HepG2 (cell line): ENCODE measurements at regions not wholly inside any gene's neighbourhood (a gene's known extent, or its start where the extent isn't known, plus 50 kb on each side); places are given as distances from the start of the nearest gene placed in this dataset.

Source experiments
- ARNT ChIP-seq: fragments of 450-650 bp; IDR thresholded peaks from 2 replicates; pipeline ENCODE4 v1.6.1; 2017
- CREB1 ChIP-seq, 2 experiments: fragments of 450-650 bp in 1 of 2; IDR thresholded peaks; 2 replicates each; pipeline ENCODE4 v1.6.1; 2016 to 2017; ENCODE audit warnings: control low read depth in 1 of 2, mild to moderate bottlenecking in 1 of 2, missing compliant biosample characterization in 1 of 2, missing genetic modification characterization in 1 of 2
- EP300 ChIP-seq, 3 experiments: sonication (generic) in 1 of 3; formaldehyde crosslinking in 1 of 3; IDR thresholded peaks; 2 replicates each; pipeline versions ENCODE4 v1.5.1 to v1.6.1; 2011 to 2020; ENCODE audit warnings: low read depth in 2 of 3, low read length in 2 of 3, borderline replicate concordance in 1 of 3, improper control_type of control experiment in 1 of 3, mild to moderate bottlenecking in 1 of 3, missing genetic modification reagents in 1 of 3, moderate library complexity in 1 of 3
- MAFK ChIP-seq, 2 experiments: IDR thresholded peaks in 1 of 2; conservative IDR thresholded peaks in 1 of 2; 2 replicates each; pipeline ENCODE4 v1.6.1; 2011; ENCODE audit warnings: improper control_type of control experiment in 2 of 2, low read length in 2 of 2
- NAIF1 ChIP-seq: sonication (generic); formaldehyde crosslinking; IDR thresholded peaks from 2 replicates; pipeline ENCODE4 v1.5.0; 2020; ENCODE audit warnings: mild to moderate bottlenecking, missing genetic modification reagents, borderline replicate concordance
- ZFP62 ChIP-seq: sonication (generic); formaldehyde crosslinking; IDR thresholded peaks from 2 replicates; pipeline ENCODE4 v1.4.0; 2020; ENCODE audit warnings: missing genetic modification reagents
- ZNF138 ChIP-seq: sonication (generic); formaldehyde crosslinking; IDR thresholded peaks from 2 replicates; pipeline ENCODE4 v1.5.0; 2020; ENCODE audit warnings: mild to moderate bottlenecking, low read depth, missing genetic modification reagents

GRCh38 chr6:67898875-67899274 lies 736.2 kb upstream of the ADGRB3 start:
- no peak for TF ChIP-seq MAFK (conservative IDR thresholded peaks at IDR 0.05 in 1 of 2, IDR thresholded peaks at IDR 0.05 in 1 of 2; ENCODE audit: low read length in 2 of 2)
- no peak for TF ChIP-seq ARNT
- no peak for TF ChIP-seq ZFP62 (CRISPR knock-in tag)
- no peak for TF ChIP-seq EP300 (IDR thresholded peaks at IDR 0.05; ENCODE audit: low read depth in 2 of 2, low read length in 2 of 2)
- TF ChIP-seq EP300 (CRISPR knock-in tag; IDR thresholded peaks at IDR 0.05; ENCODE audit: borderline replicate concordance): no peak
- no peak for TF ChIP-seq CREB1 (IDR thresholded peaks at IDR 0.05)
- no peak for TF ChIP-seq CREB1 (CRISPR knock-in tag; IDR thresholded peaks at IDR 0.05)
- no peak for TF ChIP-seq ZNF138
- no peak for TF ChIP-seq NAIF1
